ENCODE measurements at regions not wholly inside any gene's neighbourhood (a gene's known extent, or its start where the extent isn't known, plus 50 kb on each side); places are given as distances from the start of the nearest gene placed in this dataset.

DNA sequence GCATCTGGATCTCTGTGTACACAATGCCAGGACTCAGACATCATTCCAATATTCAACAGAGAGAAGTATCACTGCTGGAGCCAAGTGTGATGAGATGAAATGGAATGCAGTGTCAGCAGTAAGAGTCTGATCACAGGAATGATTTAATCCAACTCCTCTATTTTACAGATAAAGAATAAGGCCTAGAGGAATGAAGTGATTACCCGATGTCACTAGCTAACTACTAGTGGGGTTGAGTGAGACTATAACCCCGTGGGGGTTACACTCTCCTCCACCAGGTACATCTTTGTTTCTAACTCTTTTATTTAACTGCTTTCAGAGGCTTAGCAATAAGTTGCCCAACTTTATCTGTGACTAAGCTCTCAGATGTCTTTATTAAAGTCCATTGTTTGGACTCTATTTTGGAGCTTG, 94.2 kb upstream of the FAT3 start:
- Mint-ChIP-seq H3K4me1 (no peaks in the 10 kb centered on the region), H3K36me3 (ENCODE audit: low read depth) (no peaks in the 10 kb centered on the region), H3K4me3 (no peak overlapping the region), H3K27me3 (ENCODE audit: low read depth, poor library complexity) (peaks cover 4% of the 10 kb centered on the region), H3K27ac (no peak overlapping the region), H3K9me3 (no peaks in the 10 kb centered on the region)
- TF ChIP-seq CTCF (IDR thresholded peaks at IDR 0.05) = no peak
- no peak for DNase-seq

DNA sequence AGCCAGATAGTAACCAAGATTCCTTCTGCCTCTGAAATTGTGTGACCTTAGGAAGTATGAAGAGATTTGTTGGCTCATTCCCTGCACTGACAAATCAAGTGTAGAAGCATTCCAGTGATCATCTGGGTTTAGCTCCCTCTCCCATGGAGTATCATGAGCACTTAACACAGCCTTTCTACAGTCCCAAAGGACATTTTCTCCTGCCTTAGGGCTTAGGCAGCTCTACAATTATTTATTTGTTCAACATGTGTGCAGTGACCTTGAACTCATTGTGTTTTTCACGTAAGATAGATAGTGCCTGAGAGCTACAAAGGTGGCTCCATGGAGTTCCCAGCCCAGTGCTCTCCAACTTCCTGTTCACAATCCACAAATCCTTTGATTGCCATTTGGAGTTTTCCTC, 94.8 kb upstream of the FAT3 start:
- no peak for DNase-seq
- Mint-ChIP-seq H3K27ac (no peak overlapping the region), H3K4me3 (no peak overlapping the region), H3K27me3 (ENCODE audit: low read depth, poor library complexity) (peaks cover 4% of the 10 kb centered on the region), H3K9me3 (no peaks in the 10 kb centered on the region), H3K36me3 (ENCODE audit: low read depth) (no peaks in the 10 kb centered on the region), H3K4me1 (no peaks in the 10 kb centered on the region)
- TF ChIP-seq CTCF (IDR thresholded peaks at IDR 0.05) = no peak

DNA sequence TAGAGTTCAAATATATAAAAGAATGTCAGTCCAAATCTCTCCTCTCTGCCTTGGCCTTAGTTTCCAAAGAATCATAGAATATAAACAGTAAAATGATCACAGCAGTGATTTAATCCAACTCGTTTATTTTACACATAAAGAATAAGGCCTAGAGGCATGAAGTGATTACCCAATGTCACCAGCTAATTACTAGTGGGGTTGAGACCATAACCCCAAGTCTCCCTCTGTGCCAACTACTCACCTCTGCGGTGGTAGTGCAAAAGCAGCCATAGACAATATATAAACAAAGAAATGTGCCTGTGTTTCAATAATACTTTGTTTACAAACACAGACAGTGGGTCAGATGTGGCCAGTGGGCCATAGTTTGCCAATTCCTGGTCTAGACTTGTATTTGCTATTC, 96.6 kb upstream of the FAT3 start:
- Mint-ChIP-seq H3K9me3 (no peaks in the 10 kb centered on the region), H3K27me3 (ENCODE audit: low read depth, poor library complexity) (peaks cover 4% of the 10 kb centered on the region), H3K27ac (no peak overlapping the region), H3K36me3 (ENCODE audit: low read depth) (no peaks in the 10 kb centered on the region), H3K4me3 (no peak overlapping the region), H3K4me1 (no peaks in the 10 kb centered on the region)
- DNase-seq = no peak
- no peak for TF ChIP-seq CTCF (IDR thresholded peaks at IDR 0.05)

DNA sequence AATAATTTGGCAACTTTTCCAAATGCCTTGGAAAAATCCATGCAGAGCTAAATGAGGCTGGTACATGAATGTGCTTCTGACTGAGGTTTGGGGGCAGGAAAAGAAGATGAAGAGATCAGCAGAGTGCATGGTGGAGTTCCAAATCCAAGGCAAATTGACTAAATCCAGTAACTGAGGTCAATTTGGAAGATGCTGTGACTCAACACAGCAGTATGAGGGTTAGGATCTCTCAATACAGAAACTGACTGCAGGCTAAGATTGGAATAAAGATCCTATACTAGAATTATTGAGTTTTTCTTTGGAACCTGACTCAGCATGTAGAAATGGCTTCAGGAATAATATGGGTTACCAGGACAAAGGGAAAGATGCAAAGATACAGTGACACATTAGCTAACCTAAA, 99.3 kb upstream of the FAT3 start:
- H3K9me3 Mint-ChIP-seq = peaks cover under 1% of the 10 kb centered on the region
- H3K36me3 Mint-ChIP-seq (ENCODE audit: low read depth) = no peaks in the 10 kb centered on the region
- DNase-seq = no peak
- H3K4me3 Mint-ChIP-seq = no peak overlapping the region
- H3K27ac Mint-ChIP-seq = no peak overlapping the region
- peaks cover 4% of the 10 kb centered on the region for H3K27me3 Mint-ChIP-seq (ENCODE audit: low read depth, poor library complexity)
- no peak for TF ChIP-seq CTCF (IDR thresholded peaks at IDR 0.05)
- H3K4me1 Mint-ChIP-seq = no peaks in the 10 kb centered on the region

GRCh38 chr11:92123540-92123939, 101.1 kb upstream of the FAT3 start:
- no peak overlapping the region for H3K27ac Mint-ChIP-seq
- DNase-seq = no peak
- H3K27me3 Mint-ChIP-seq (ENCODE audit: low read depth, poor library complexity) = peaks cover 5% of the 10 kb centered on the region
- no peaks in the 10 kb centered on the region for H3K36me3 Mint-ChIP-seq (ENCODE audit: low read depth)
- no peaks in the 10 kb centered on the region for H3K4me1 Mint-ChIP-seq
- no peak overlapping the region for H3K4me3 Mint-ChIP-seq
- TF ChIP-seq CTCF (IDR thresholded peaks at IDR 0.05) = no peak
- H3K9me3 Mint-ChIP-seq = peaks cover 9% of the 10 kb centered on the region

DNA sequence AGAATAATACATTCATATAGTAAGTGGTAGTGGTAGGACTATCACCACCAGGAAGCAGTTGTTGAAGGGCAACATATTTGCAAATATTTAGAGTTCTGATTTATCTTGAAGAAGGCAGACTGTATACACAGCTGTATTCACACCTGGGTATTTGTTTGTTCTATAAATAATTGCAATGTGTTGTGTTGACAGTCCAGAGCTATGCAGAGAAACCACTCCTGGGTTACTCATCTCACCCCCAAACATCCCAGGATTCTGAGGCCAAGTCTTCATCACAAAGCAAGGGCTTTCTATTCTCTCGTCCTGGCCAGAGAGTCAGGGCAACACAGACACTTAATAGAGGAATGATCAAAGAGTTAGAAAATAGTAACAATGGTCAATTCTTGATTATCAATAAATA, 102.1 kb upstream of the FAT3 start:
- TF ChIP-seq CTCF (IDR thresholded peaks at IDR 0.05) = no peak
- DNase-seq = no peak
- peaks cover 9% of the 10 kb centered on the region for H3K9me3 Mint-ChIP-seq
- peaks cover 5% of the 10 kb centered on the region for H3K27me3 Mint-ChIP-seq (ENCODE audit: low read depth, poor library complexity)
- no peak overlapping the region for H3K4me3 Mint-ChIP-seq
- H3K36me3 Mint-ChIP-seq (ENCODE audit: low read depth) = no peaks in the 10 kb centered on the region
- no peak overlapping the region for H3K27ac Mint-ChIP-seq
- no peaks in the 10 kb centered on the region for H3K4me1 Mint-ChIP-seq

Data from nephron progenitor cell (in vitro differentiated cells).